ENCODE measurements at regions not wholly inside any gene's neighbourhood (a gene's known extent, or its start where the extent isn't known, plus 50 kb on each side); places are given as distances from the start of the nearest gene placed in this dataset.

GRCh38 chr9:24765025-24765756 is 219.5 kb upstream of the IZUMO3 start:
- no peak for DNase-seq
- no peak for TF ChIP-seq CTCF (IDR thresholded peaks at IDR 0.05)
- no peak overlapping the region for H3K27ac Mint-ChIP-seq
- peaks cover 5% of the 10 kb centered on the region for H3K27me3 Mint-ChIP-seq (ENCODE audit: low read depth, poor library complexity)
- H3K36me3 Mint-ChIP-seq (ENCODE audit: low read depth) = no peaks in the 10 kb centered on the region
- no peak overlapping the region for H3K4me3 Mint-ChIP-seq
- no peaks in the 10 kb centered on the region for H3K4me1 Mint-ChIP-seq
- H3K9me3 Mint-ChIP-seq = peaks cover 21% of the 10 kb centered on the region

- Mint-ChIP-seq H3K4me3 (no peak overlapping the region), H3K9me3 (peaks cover 4% of the 10 kb centered on the region), H3K36me3 (ENCODE audit: low read depth) (no peaks in the 10 kb centered on the region), H3K27me3 (ENCODE audit: low read depth, poor library complexity) (no peaks in the 10 kb centered on the region), H3K27ac (no peak overlapping the region), H3K4me1 (no peaks in the 10 kb centered on the region)
- no peak for TF ChIP-seq CTCF (IDR thresholded peaks at IDR 0.05)
- no peak for DNase-seq
Observed at GRCh38 chr9:24738421-24738961, 192.8 kb upstream of the IZUMO3 start.

- TF ChIP-seq CTCF (IDR thresholded peaks at IDR 0.05) = no peak
- DNase-seq = no peak
- Mint-ChIP-seq H3K36me3 (ENCODE audit: low read depth) (no peaks in the 10 kb centered on the region), H3K4me3 (no peak overlapping the region), H3K9me3 (no peaks in the 10 kb centered on the region), H3K27me3 (ENCODE audit: low read depth, poor library complexity) (no peaks in the 10 kb centered on the region), H3K27ac (no peak overlapping the region), H3K4me1 (no peaks in the 10 kb centered on the region)
Observed at GRCh38 chr9:24731754-24732153, 186.1 kb upstream of the IZUMO3 start.

- no peak for DNase-seq
- Mint-ChIP-seq H3K9me3 (no peaks in the 10 kb centered on the region), H3K4me3 (no peak overlapping the region), H3K36me3 (ENCODE audit: low read depth) (no peaks in the 10 kb centered on the region), H3K27ac (no peak overlapping the region), H3K27me3 (ENCODE audit: low read depth, poor library complexity) (peaks cover 4% of the 10 kb centered on the region), H3K4me1 (no peaks in the 10 kb centered on the region)
- no peak for TF ChIP-seq CTCF (IDR thresholded peaks at IDR 0.05)
Observed at GRCh38 chr9:24721621-24722020, 175.9 kb upstream of the IZUMO3 start.

- no peak for TF ChIP-seq CTCF (IDR thresholded peaks at IDR 0.05)
- H3K4me1 Mint-ChIP-seq = no peaks in the 10 kb centered on the region
- no peaks in the 10 kb centered on the region for H3K27me3 Mint-ChIP-seq (ENCODE audit: low read depth, poor library complexity)
- no peak overlapping the region for H3K27ac Mint-ChIP-seq
- no peak for DNase-seq
- no peaks in the 10 kb centered on the region for H3K9me3 Mint-ChIP-seq
- H3K4me3 Mint-ChIP-seq = no peak overlapping the region
- H3K36me3 Mint-ChIP-seq (ENCODE audit: low read depth) = no peaks in the 10 kb centered on the region
Observed at GRCh38 chr9:24712206-24712605, 166.5 kb upstream of the IZUMO3 start.

- H3K36me3 Mint-ChIP-seq (ENCODE audit: low read depth) = no peaks in the 10 kb centered on the region
- TF ChIP-seq CTCF (IDR thresholded peaks at IDR 0.05) = no peak
- H3K27ac Mint-ChIP-seq = no peak overlapping the region
- H3K9me3 Mint-ChIP-seq = no peaks in the 10 kb centered on the region
- no peak overlapping the region for H3K4me3 Mint-ChIP-seq
- DNase-seq = no peak
- H3K27me3 Mint-ChIP-seq (ENCODE audit: low read depth, poor library complexity) = no peaks in the 10 kb centered on the region
- no peaks in the 10 kb centered on the region for H3K4me1 Mint-ChIP-seq
Observed at GRCh38 chr9:24708814-24709213, 163.1 kb upstream of the IZUMO3 start.

Measured in nephron progenitor cell (in vitro differentiated cells).